GM23338 (cell line): ENCODE measurements at regions not wholly inside any gene's neighbourhood (a gene's known extent, or its start where the extent isn't known, plus 50 kb on each side); places are given as distances from the start of the nearest gene placed in this dataset.

ENCODE experiments used
- ATAC-seq: fragments of 200-7000 bp; cut with Tn5 transposase; 3 replicates; pipeline ENCODE4 v1.9.1; 2020
- DNase-seq: peaks from one replicate; pipeline ENCODE4 v3.0.0-alpha.2; 2015; ENCODE audit warnings: low spot score
- H2AFZ ChIP-seq: fragments of 200-600 bp; sonication (generic); 2 replicates; pipeline ENCODE4 v1.8.0; 2016; ENCODE audit warnings: antibody characterized with exemption, mild to moderate bottlenecking, moderate library complexity
- H3F3A ChIP-seq: fragments of 200-600 bp; sonication (generic); replicated peaks from 2 replicates; pipeline ENCODE4 v1.8.0; 2017; ENCODE audit warnings: antibody characterized with exemption, mixed run types, low read depth
- H3K27ac ChIP-seq: fragments of 200-600 bp; sonication (generic); 2 replicates; pipeline ENCODE4 v1.6.1; 2016; ENCODE audit warnings: low read depth
- H3K27me3 ChIP-seq: fragments of 200-600 bp; sonication (generic); 2 replicates; pipeline ENCODE4 v1.8.0; 2016; ENCODE audit warnings: mild to moderate bottlenecking, mixed run types, moderate library complexity; ENCODE audit not compliant: insufficient read depth
- H3K36me3 ChIP-seq: fragments of 200-600 bp; sonication (generic); 2 replicates; pipeline ENCODE4 v1.8.0; 2016; ENCODE audit warnings: mild to moderate bottlenecking; ENCODE audit not compliant: insufficient read depth
- H3K4me1 ChIP-seq: fragments of 200-600 bp; sonication (generic); 2 replicates; pipeline ENCODE4 v1.8.0; 2016; ENCODE audit warnings: mild to moderate bottlenecking, moderate library complexity; ENCODE audit not compliant: insufficient read depth
- H3K4me2 ChIP-seq: fragments of 200-600 bp; sonication (generic); 2 replicates; pipeline ENCODE4 v1.7.1; 2017; ENCODE audit warnings: mixed run types
- H3K4me3 ChIP-seq: fragments of 200-600 bp; sonication (generic); 2 replicates; pipeline ENCODE4 v1.6.1; 2016; ENCODE audit warnings: mixed run types
- H3K79me2 ChIP-seq: fragments of 200-600 bp; sonication (generic); replicated peaks from 2 replicates; pipeline ENCODE4 v1.8.0; 2017; ENCODE audit warnings: mild to moderate bottlenecking; ENCODE audit not compliant: insufficient read depth
- H3K9me2 ChIP-seq: fragments of 200-600 bp; sonication (generic); 2 replicates; pipeline ENCODE4 v1.8.0; 2017; ENCODE audit not compliant: insufficient read depth
- H4K20me1 ChIP-seq: fragments of 200-600 bp; sonication (generic); replicated peaks from 2 replicates; pipeline ENCODE4 v1.8.0; 2017; ENCODE audit warnings: mild to moderate bottlenecking; ENCODE audit not compliant: insufficient read depth
- H3K27ac Mint-ChIP-seq: 2 replicates; pipeline ENCODE4 v1.8.0; 2020; ENCODE audit warnings: inconsistent platforms, mild to moderate bottlenecking, moderate library complexity, mixed read lengths
- H3K27me3 Mint-ChIP-seq: 3 replicates; pipeline ENCODE4 v1.8.0; 2022; ENCODE audit warnings: low read depth, mild to moderate bottlenecking, moderate library complexity, mixed read lengths, inconsistent platforms; ENCODE audit not compliant: insufficient read depth, poor library complexity
- H3K36me3 Mint-ChIP-seq: 3 replicates; pipeline ENCODE4 v1.8.0; 2021; ENCODE audit warnings: low read depth, mild to moderate bottlenecking, inconsistent platforms, moderate library complexity, mixed read lengths
- H3K4me1 Mint-ChIP-seq: 3 replicates; pipeline ENCODE4 v1.8.0; 2020; ENCODE audit warnings: mild to moderate bottlenecking, inconsistent platforms, mixed read lengths
- H3K4me3 Mint-ChIP-seq: 3 replicates; pipeline ENCODE4 v1.8.0; 2021; ENCODE audit warnings: moderate library complexity, mild to moderate bottlenecking, inconsistent platforms, mixed read lengths
- H3K9me3 Mint-ChIP-seq: 3 replicates; pipeline ENCODE4 v1.8.0; 2020; ENCODE audit warnings: moderate library complexity, mild to moderate bottlenecking, inconsistent platforms, mixed read lengths
- CREB1 ChIP-seq: fragments of 250-450 bp; sonication (Bioruptor Pico); IDR thresholded peaks from 2 replicates; pipeline ENCODE4 v1.5.0; 2020; ENCODE audit warnings: low read depth, mild to moderate bottlenecking, moderate library complexity
- ETS1 ChIP-seq: IDR thresholded peaks from 2 replicates; pipeline ENCODE4 v1.6.1; 2016; ENCODE audit warnings: antibody characterized with exemption
- EZH2 ChIP-seq: fragments of 200-600 bp; sonication (generic); IDR thresholded peaks from one replicate; pipeline ENCODE4 v1.8.0; 2017; ENCODE audit warnings: antibody characterized with exemption, mild to moderate bottlenecking, low read depth; ENCODE audit not compliant: unreplicated experiment
- EZH2phosphoT487 ChIP-seq: fragments of 200-600 bp; sonication (generic); IDR thresholded peaks from one replicate; pipeline ENCODE4 v1.8.1; 2018; ENCODE audit warnings: antibody characterized with exemption; ENCODE audit not compliant: unreplicated experiment
- JUNB ChIP-seq: IDR thresholded peaks from one replicate; pipeline ENCODE4 v1.6.1; 2016; ENCODE audit warnings: antibody characterized with exemption; ENCODE audit not compliant: unreplicated experiment
- NANOG ChIP-seq: IDR thresholded peaks from 2 replicates; pipeline ENCODE4 v1.6.1; 2016; ENCODE audit warnings: antibody characterized with exemption, borderline replicate concordance
- POLR2AphosphoS5 ChIP-seq: IDR thresholded peaks from 2 replicates; pipeline ENCODE4 v1.6.1; 2016; ENCODE audit warnings: antibody characterized with exemption, low read depth
- ZNF114 ChIP-seq: fragments of 250-450 bp; sonication (Bioruptor Pico); IDR thresholded peaks from 2 replicates; pipeline ENCODE4 v1.5.0; 2020; ENCODE audit warnings: mild to moderate bottlenecking, moderate library complexity
- ZNF331 ChIP-seq: fragments of 250-450 bp; sonication (Bioruptor Pico); IDR thresholded peaks from 2 replicates; pipeline ENCODE4 v1.5.0; 2020; ENCODE audit warnings: low read depth, mild to moderate bottlenecking, moderate library complexity
- TF ChIP-seq, protein P1 (sequence below): IDR thresholded peaks from one replicate; pipeline ENCODE4 v1.6.1; 2018; ENCODE audit warnings: antibody characterized with exemption; ENCODE audit not compliant: unreplicated experiment
- TF ChIP-seq, protein P2 (sequence below): fragments of 250-450 bp; sonication (Bioruptor Pico); IDR thresholded peaks from 2 replicates; pipeline ENCODE4 v1.5.0; 2020; ENCODE audit warnings: mild to moderate bottlenecking, moderate library complexity

DNA sequence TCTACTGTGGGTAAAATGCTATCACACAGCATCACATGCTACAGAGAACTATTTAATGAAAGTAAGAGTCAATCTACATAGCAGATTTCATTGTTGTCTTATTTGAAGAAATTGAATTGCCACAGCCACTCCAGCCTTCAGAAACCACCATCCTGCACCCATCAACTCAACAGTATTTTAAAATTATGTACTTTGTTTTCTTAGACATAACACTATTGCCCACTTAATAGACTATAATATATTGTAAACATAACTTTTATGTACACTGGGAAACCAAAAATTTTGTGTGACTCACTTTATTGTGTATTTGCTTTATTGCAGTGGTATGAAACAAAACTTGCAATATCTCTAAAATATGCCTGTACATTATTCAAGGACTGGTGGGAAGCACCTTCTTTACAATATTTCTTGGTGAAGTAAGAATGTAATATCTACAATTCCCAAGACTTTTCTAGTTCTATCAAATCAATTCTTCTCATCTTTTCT lies 133.0 kb downstream of the DUSP10 start:
- Mint-ChIP-seq H3K4me1 (no peaks in the 10 kb centered on the region), H3K9me3 (no peaks in the 10 kb centered on the region), H3K27ac (no peak overlapping the region), H3K36me3 (no peaks in the 10 kb centered on the region), H3K27me3 (no peaks in the 10 kb centered on the region), H3K4me3 (no peak overlapping the region)
- Histone ChIP-seq H3K4me3 (no peak overlapping the region), H4K20me1 (no peaks in the 10 kb centered on the region), H3K79me2 (no peaks in the 10 kb centered on the region), H2AFZ (no peak overlapping the region), H3K27me3 (no peaks in the 10 kb centered on the region), H3K4me2 (no peak overlapping the region), H3K9me2 (no peaks in the 10 kb centered on the region), H3K27ac (no peak overlapping the region), H3K36me3 (no peaks in the 10 kb centered on the region), H3F3A (no peaks in the 10 kb centered on the region), H3K4me1 (no peaks in the 10 kb centered on the region)
- ATAC-seq, result no peak
- DNase-seq, result no peak
- no peak for TF ChIP-seq POLR2AphosphoS5
- TF ChIP-seq ETS1, result no peak
- TF ChIP-seq, protein P1, sequence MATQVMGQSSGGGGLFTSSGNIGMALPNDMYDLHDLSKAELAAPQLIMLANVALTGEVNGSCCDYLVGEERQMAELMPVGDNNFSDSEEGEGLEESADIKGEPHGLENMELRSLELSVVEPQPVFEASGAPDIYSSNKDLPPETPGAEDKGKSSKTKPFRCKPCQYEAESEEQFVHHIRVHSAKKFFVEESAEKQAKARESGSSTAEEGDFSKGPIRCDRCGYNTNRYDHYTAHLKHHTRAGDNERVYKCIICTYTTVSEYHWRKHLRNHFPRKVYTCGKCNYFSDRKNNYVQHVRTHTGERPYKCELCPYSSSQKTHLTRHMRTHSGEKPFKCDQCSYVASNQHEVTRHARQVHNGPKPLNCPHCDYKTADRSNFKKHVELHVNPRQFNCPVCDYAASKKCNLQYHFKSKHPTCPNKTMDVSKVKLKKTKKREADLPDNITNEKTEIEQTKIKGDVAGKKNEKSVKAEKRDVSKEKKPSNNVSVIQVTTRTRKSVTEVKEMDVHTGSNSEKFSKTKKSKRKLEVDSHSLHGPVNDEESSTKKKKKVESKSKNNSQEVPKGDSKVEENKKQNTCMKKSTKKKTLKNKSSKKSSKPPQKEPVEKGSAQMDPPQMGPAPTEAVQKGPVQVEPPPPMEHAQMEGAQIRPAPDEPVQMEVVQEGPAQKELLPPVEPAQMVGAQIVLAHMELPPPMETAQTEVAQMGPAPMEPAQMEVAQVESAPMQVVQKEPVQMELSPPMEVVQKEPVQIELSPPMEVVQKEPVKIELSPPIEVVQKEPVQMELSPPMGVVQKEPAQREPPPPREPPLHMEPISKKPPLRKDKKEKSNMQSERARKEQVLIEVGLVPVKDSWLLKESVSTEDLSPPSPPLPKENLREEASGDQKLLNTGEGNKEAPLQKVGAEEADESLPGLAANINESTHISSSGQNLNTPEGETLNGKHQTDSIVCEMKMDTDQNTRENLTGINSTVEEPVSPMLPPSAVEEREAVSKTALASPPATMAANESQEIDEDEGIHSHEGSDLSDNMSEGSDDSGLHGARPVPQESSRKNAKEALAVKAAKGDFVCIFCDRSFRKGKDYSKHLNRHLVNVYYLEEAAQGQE, result no peak
- TF ChIP-seq EZH2phosphoT487, result no peak
- no peak for TF ChIP-seq CREB1
- TF ChIP-seq EZH2, result no peak
- TF ChIP-seq NANOG, result no peak
- no peak for TF ChIP-seq JUNB
- no peak for TF ChIP-seq ZNF331
- TF ChIP-seq ZNF114 (CRISPR knock-in tag), result no peak

DNA sequence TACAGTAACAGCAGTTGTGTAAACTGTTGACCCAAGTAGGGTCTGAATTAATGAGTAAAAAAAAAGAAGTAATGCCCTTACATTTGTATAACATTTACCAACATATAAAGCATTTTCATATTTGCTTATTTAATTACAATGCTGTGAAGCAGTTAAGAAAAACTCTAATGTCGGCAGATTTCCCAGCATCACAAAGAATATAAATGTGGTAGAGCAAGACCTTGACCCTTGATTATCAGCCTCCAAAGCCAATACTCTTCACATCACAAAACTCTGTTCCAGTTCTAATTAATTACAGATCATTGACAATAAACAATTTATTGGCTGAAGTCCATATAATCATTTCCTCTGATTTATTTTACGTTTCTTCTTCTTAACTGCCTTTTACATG lies 130.2 kb downstream of the DUSP10 start:
- Mint-ChIP-seq H3K4me1 (no peaks in the 10 kb centered on the region), H3K27ac (no peak overlapping the region), H3K27me3 (no peaks in the 10 kb centered on the region), H3K36me3 (no peaks in the 10 kb centered on the region), H3K4me3 (no peak overlapping the region), H3K9me3 (no peaks in the 10 kb centered on the region)
- H4K20me1 ChIP-seq, result no peaks in the 10 kb centered on the region
- H3K4me3 ChIP-seq, result no peak overlapping the region
- no peak for DNase-seq
- peak overlapping the region; percentile 50; the same call in 1 of the 2 replicates for H2AFZ ChIP-seq
- H3K27ac ChIP-seq, result no peak overlapping the region
- no peaks in the 10 kb centered on the region for H3K9me2 ChIP-seq
- H3K27me3 ChIP-seq, result no peaks in the 10 kb centered on the region
- H3K4me2 ChIP-seq, result no peak overlapping the region
- no peaks in the 10 kb centered on the region for H3K4me1 ChIP-seq
- no peaks in the 10 kb centered on the region for H3K36me3 ChIP-seq
- H3F3A ChIP-seq, result no peaks in the 10 kb centered on the region
- TF ChIP-seq, protein P2, sequence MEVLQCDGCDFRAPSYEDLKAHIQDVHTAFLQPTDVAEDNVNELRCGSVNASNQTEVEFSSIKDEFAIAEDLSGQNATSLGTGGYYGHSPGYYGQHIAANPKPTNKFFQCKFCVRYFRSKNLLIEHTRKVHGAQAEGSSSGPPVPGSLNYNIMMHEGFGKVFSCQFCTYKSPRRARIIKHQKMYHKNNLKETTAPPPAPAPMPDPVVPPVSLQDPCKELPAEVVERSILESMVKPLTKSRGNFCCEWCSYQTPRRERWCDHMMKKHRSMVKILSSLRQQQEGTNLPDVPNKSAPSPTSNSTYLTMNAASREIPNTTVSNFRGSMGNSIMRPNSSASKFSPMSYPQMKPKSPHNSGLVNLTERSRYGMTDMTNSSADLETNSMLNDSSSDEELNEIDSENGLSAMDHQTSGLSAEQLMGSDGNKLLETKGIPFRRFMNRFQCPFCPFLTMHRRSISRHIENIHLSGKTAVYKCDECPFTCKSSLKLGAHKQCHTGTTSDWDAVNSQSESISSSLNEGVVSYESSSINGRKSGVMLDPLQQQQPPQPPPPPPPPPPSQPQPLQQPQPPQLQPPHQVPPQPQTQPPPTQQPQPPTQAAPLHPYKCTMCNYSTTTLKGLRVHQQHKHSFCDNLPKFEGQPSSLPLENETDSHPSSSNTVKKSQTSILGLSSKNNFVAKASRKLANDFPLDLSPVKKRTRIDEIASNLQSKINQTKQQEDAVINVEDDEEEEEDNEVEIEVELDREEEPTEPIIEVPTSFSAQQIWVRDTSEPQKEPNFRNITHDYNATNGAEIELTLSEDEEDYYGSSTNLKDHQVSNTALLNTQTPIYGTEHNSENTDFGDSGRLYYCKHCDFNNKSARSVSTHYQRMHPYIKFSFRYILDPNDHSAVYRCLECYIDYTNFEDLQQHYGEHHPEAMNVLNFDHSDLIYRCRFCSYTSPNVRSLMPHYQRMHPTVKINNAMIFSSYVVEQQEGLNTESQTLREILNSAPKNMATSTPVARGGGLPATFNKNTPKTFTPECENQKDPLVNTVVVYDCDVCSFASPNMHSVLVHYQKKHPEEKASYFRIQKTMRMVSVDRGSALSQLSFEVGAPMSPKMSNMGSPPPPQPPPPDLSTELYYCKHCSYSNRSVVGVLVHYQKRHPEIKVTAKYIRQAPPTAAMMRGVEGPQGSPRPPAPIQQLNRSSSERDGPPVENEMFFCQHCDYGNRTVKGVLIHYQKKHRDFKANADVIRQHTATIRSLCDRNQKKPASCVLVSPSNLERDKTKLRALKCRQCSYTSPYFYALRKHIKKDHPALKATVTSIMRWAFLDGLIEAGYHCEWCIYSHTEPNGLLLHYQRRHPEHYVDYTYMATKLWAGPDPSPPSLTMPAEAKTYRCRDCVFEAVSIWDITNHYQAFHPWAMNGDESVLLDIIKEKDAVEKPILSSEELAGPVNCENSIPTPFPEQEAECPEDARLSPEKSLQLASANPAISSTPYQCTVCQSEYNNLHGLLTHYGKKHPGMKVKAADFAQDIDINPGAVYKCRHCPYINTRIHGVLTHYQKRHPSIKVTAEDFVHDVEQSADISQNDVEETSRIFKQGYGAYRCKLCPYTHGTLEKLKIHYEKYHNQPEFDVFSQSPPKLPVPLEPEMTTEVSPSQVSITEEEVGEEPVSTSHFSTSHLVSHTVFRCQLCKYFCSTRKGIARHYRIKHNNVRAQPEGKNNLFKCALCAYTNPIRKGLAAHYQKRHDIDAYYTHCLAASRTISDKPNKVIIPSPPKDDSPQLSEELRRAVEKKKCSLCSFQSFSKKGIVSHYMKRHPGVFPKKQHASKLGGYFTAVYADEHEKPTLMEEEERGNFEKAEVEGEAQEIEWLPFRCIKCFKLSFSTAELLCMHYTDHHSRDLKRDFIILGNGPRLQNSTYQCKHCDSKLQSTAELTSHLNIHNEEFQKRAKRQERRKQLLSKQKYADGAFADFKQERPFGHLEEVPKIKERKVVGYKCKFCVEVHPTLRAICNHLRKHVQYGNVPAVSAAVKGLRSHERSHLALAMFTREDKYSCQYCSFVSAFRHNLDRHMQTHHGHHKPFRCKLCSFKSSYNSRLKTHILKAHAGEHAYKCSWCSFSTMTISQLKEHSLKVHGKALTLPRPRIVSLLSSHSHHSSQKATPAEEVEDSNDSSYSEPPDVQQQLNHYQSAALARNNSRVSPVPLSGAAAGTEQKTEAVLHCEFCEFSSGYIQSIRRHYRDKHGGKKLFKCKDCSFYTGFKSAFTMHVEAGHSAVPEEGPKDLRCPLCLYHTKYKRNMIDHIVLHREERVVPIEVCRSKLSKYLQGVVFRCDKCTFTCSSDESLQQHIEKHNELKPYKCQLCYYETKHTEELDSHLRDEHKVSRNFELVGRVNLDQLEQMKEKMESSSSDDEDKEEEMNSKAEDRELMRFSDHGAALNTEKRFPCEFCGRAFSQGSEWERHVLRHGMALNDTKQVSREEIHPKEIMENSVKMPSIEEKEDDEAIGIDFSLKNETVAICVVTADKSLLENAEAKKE, result no peak
- no peak for ATAC-seq
- no peaks in the 10 kb centered on the region for H3K79me2 ChIP-seq
